ENCODE measurements at regions not wholly inside any gene's neighbourhood (a gene's known extent, or its start where the extent isn't known, plus 50 kb on each side); places are given as distances from the start of the nearest gene placed in this dataset.

DNA sequence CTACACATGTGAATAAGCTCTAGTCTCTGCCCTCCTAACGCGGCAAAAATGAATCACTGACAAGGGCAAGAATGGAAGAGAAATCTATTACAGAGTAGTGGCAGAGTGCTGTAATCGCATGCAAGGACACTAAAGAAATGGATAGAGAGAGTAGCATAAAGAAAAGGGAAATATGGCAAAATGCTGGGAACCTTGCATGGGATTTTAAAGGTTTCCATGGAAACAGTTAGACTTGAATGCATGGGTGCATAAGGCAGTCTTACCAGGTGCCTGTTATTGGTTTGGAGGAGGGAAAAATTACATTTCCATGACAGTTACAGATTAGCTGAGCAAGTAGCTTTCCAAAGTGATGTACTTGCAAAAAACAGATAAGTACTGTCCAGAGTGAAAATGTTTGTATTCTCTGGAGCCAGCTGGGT lies 233.4 kb downstream of the PTN start:
- no peak for TF ChIP-seq NANOG (IDR thresholded peaks at IDR 0.05; ENCODE audit: borderline replicate concordance)
- TF ChIP-seq, protein P1, sequence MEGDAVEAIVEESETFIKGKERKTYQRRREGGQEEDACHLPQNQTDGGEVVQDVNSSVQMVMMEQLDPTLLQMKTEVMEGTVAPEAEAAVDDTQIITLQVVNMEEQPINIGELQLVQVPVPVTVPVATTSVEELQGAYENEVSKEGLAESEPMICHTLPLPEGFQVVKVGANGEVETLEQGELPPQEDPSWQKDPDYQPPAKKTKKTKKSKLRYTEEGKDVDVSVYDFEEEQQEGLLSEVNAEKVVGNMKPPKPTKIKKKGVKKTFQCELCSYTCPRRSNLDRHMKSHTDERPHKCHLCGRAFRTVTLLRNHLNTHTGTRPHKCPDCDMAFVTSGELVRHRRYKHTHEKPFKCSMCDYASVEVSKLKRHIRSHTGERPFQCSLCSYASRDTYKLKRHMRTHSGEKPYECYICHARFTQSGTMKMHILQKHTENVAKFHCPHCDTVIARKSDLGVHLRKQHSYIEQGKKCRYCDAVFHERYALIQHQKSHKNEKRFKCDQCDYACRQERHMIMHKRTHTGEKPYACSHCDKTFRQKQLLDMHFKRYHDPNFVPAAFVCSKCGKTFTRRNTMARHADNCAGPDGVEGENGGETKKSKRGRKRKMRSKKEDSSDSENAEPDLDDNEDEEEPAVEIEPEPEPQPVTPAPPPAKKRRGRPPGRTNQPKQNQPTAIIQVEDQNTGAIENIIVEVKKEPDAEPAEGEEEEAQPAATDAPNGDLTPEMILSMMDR (conservative IDR thresholded peaks at IDR 0.05; ENCODE audit: low read depth in 2 of 2): no peak
- TF ChIP-seq EZH2 (IDR thresholded peaks at IDR 0.05; ENCODE audit: low read depth, unreplicated experiment): no peak
- TF ChIP-seq, protein P2, sequence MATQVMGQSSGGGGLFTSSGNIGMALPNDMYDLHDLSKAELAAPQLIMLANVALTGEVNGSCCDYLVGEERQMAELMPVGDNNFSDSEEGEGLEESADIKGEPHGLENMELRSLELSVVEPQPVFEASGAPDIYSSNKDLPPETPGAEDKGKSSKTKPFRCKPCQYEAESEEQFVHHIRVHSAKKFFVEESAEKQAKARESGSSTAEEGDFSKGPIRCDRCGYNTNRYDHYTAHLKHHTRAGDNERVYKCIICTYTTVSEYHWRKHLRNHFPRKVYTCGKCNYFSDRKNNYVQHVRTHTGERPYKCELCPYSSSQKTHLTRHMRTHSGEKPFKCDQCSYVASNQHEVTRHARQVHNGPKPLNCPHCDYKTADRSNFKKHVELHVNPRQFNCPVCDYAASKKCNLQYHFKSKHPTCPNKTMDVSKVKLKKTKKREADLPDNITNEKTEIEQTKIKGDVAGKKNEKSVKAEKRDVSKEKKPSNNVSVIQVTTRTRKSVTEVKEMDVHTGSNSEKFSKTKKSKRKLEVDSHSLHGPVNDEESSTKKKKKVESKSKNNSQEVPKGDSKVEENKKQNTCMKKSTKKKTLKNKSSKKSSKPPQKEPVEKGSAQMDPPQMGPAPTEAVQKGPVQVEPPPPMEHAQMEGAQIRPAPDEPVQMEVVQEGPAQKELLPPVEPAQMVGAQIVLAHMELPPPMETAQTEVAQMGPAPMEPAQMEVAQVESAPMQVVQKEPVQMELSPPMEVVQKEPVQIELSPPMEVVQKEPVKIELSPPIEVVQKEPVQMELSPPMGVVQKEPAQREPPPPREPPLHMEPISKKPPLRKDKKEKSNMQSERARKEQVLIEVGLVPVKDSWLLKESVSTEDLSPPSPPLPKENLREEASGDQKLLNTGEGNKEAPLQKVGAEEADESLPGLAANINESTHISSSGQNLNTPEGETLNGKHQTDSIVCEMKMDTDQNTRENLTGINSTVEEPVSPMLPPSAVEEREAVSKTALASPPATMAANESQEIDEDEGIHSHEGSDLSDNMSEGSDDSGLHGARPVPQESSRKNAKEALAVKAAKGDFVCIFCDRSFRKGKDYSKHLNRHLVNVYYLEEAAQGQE (IDR thresholded peaks at IDR 0.05; ENCODE audit: unreplicated experiment): no peak
- TF ChIP-seq EZH2phosphoT487 (IDR thresholded peaks at IDR 0.05; ENCODE audit: unreplicated experiment): no peak
- no peak for TF ChIP-seq POLR2AphosphoS5 (IDR thresholded peaks at IDR 0.05; ENCODE audit: low read depth)
- TF ChIP-seq ZNF114 (CRISPR knock-in tag; IDR thresholded peaks at IDR 0.05): no peak
- TF ChIP-seq JUNB (IDR thresholded peaks at IDR 0.05; ENCODE audit: unreplicated experiment): no peak
- no peak for TF ChIP-seq ZNF331 (CRISPR knock-in tag; IDR thresholded peaks at IDR 0.05; ENCODE audit: low read depth)
- TF ChIP-seq, protein P3, sequence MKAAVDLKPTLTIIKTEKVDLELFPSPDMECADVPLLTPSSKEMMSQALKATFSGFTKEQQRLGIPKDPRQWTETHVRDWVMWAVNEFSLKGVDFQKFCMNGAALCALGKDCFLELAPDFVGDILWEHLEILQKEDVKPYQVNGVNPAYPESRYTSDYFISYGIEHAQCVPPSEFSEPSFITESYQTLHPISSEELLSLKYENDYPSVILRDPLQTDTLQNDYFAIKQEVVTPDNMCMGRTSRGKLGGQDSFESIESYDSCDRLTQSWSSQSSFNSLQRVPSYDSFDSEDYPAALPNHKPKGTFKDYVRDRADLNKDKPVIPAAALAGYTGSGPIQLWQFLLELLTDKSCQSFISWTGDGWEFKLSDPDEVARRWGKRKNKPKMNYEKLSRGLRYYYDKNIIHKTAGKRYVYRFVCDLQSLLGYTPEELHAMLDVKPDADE (IDR thresholded peaks at IDR 0.05): no peak
